Thyroid gland (tissue), 4 donors: ENCODE measurements at regions not wholly inside any gene's neighbourhood (a gene's known extent, or its start where the extent isn't known, plus 50 kb on each side); places are given as distances from the start of the nearest gene placed in this dataset.

Source experiments
- DNase-seq, 2 donors: peaks; one replicate each; pipeline ENCODE4 v3.0.0-alpha.2; 2019
- H3K27ac ChIP-seq, 3 donors: fragments of 200-600 bp; sonication (generic); 1 replicate in 2 of 3; 2 replicates in 1 of 3; pipeline ENCODE4 v1.5.1; 2016 to 2019; ENCODE audit warnings: mild to moderate bottlenecking in 1 of 3, moderate library complexity in 1 of 3
- H3K27me3 ChIP-seq: fragments of 200-600 bp; sonication (generic); one replicate; pipeline ENCODE4 v1.5.1; 2019
- H3K36me3 ChIP-seq, 2 donors: fragments of 200-600 bp; sonication (generic); one replicate each; pipeline ENCODE4 v1.5.1; 2016 to 2019
- H3K4me1 ChIP-seq, 2 donors: fragments of 200-600 bp; sonication (generic); one replicate each; pipeline ENCODE4 v1.5.1; 2017 to 2019
- H3K4me3 ChIP-seq, 3 donors: fragments of 200-600 bp; sonication (generic); replicated peaks in 1 of 3; 1 replicate in 2 of 3; 2 replicates in 1 of 3; pipeline ENCODE4 v1.5.1; 2016; ENCODE audit warnings: mild to moderate bottlenecking in 1 of 3
- H3K9me3 ChIP-seq: fragments of 200-600 bp; sonication (generic); one replicate; pipeline ENCODE4 v1.5.1; 2017
- CTCF ChIP-seq, 6 experiments: fragments of 200-600 bp in 3 of 6; fragments of 450-650 bp in 3 of 6; sonication (generic) in 3 of 6; IDR thresholded peaks; one replicate each; pipeline ENCODE4 v1.5.1; 2016 to 2019; ENCODE audit warnings: antibody characterized with exemption in 6 of 6, mild to moderate bottlenecking in 2 of 6, inconsistent platforms in 1 of 6, moderate library complexity in 1 of 6
- POLR2A ChIP-seq, 2 donors: fragments of 450-650 bp; IDR thresholded peaks; one replicate each; pipeline ENCODE4 v1.6.1; 2017; ENCODE audit warnings: antibody characterized with exemption in 2 of 2, mild to moderate bottlenecking in 2 of 2, moderate library complexity in 1 of 2
- WGBS, 2 donors: methylation state at CpG; one replicate each; pipeline ENCODE4 v1.1.5; 2017; 5-methylcytosine and 5-hydroxymethylcytosine counted together
- intact Hi-C: fragments of 100-400 bp; cut with DNase I; formaldehyde crosslinking; loops from one replicate; pipeline ENCODE4 v1.15.1; 2023

- Histone ChIP-seq H3K4me1 (no peaks in the 10 kb centered on the region), H3K4me3 (no peak overlapping the region), H3K36me3 (no peaks in the 10 kb centered on the region), H3K27ac (no peak overlapping the region), H3K9me3 (no peaks in the 10 kb centered on the region), H3K27me3 (no peaks in the 10 kb centered on the region)
- no peak for DNase-seq
- WGBS, 2 donors: 67 to 73% methylated on average over 1 of the region's 1 CpG
- TF ChIP-seq CTCF (IDR thresholded peaks at IDR 0.05) (no peak), POLR2A (IDR thresholded peaks at IDR 0.05) (no peak)
- intact Hi-C loops: no loop called here
Observed at GRCh38 chr4:124146068-124146467, 566.5 kb downstream of the ANKRD50 start.

- 85 to 88% methylated on average over 2 of the region's 2 CpGs for WGBS, 2 donors
- Histone ChIP-seq H3K4me1 (no peaks in the 10 kb centered on the region), H3K36me3 (no peaks in the 10 kb centered on the region), H3K27ac (no peak overlapping the region), H3K9me3 (no peaks in the 10 kb centered on the region), H3K4me3 (no peak overlapping the region), H3K27me3 (no peaks in the 10 kb centered on the region)
- no peak for TF ChIP-seq POLR2A (IDR thresholded peaks at IDR 0.05)
- TF ChIP-seq CTCF (IDR thresholded peaks at IDR 0.05): no peak
- DNase-seq: no peak
- intact Hi-C loops: no loop called here
Observed at GRCh38 chr4:124151031-124151430, 561.5 kb downstream of the ANKRD50 start.

- Histone ChIP-seq H3K27ac (no peak overlapping the region), H3K4me3 (no peak overlapping the region), H3K36me3 (no peaks in the 10 kb centered on the region), H3K9me3 (no peaks in the 10 kb centered on the region), H3K4me1 (no peaks in the 10 kb centered on the region), H3K27me3 (no peaks in the 10 kb centered on the region)
- intact Hi-C loops: no loop called here
- 83 to 85% methylated on average over 8 of the region's 8 CpGs for WGBS, 2 donors
- DNase-seq: no peak
- no peak for TF ChIP-seq CTCF (IDR thresholded peaks at IDR 0.05)
- no peak for TF ChIP-seq POLR2A (IDR thresholded peaks at IDR 0.05)
Observed at GRCh38 chr4:124152132-124152531, 560.4 kb downstream of the ANKRD50 start.

- no peak for DNase-seq
- no peaks in the 10 kb centered on the region for H3K9me3 ChIP-seq
- no peak overlapping the region for H3K27ac ChIP-seq
- no peaks in the 10 kb centered on the region for H3K4me1 ChIP-seq
- intact Hi-C loops: no loop called here
- H3K4me3 ChIP-seq: no peak overlapping the region
- H3K27me3 ChIP-seq: no peaks in the 10 kb centered on the region
- TF ChIP-seq CTCF (IDR thresholded peaks at IDR 0.05) (no peak), POLR2A (IDR thresholded peaks at IDR 0.05) (no peak)
- WGBS, 2 donors: 76 to 78% methylated on average over 1 of the region's 1 CpG
- H3K36me3 ChIP-seq: no peaks in the 10 kb centered on the region
Observed at GRCh38 chr4:124155239-124155638, 557.3 kb downstream of the ANKRD50 start.

- no peak for DNase-seq
- no peak for TF ChIP-seq POLR2A (IDR thresholded peaks at IDR 0.05)
- no peak for TF ChIP-seq CTCF (IDR thresholded peaks at IDR 0.05)
- H3K27me3 ChIP-seq: no peaks in the 10 kb centered on the region
- WGBS, 2 donors: 86 to 88% methylated on average over 4 of the region's 4 CpGs
- no peaks in the 10 kb centered on the region for H3K4me1 ChIP-seq
- H3K36me3 ChIP-seq: no peaks in the 10 kb centered on the region
- no peak overlapping the region for H3K4me3 ChIP-seq
- intact Hi-C loops: no loop called here
- no peak overlapping the region for H3K27ac ChIP-seq
- H3K9me3 ChIP-seq: no peaks in the 10 kb centered on the region
Observed at GRCh38 chr4:124157396-124158083, 555.0 kb downstream of the ANKRD50 start.
